ENCODE measurements at regions not wholly inside any gene's neighbourhood (a gene's known extent, or its start where the extent isn't known, plus 50 kb on each side); places are given as distances from the start of the nearest gene placed in this dataset.

- in situ Hi-C loops (cut with MboI; ENCODE audit: low sequenced_read_pairs, unreplicated experiment) = no loop called here
- no peak for TF ChIP-seq CTCF (IDR thresholded peaks at IDR 0.05; ENCODE audit: borderline replicate concordance, control extremely low read depth, extremely low read depth, insufficient read depth, missing control alignments)
- no peak for DNase-seq (ENCODE audit: low spot score)
Observed at GRCh38 chr12:4969405-4969804, 59.7 kb downstream of the KCNA1 start.

GRCh38 chr12:4974217-4974616 is 64.5 kb downstream of the KCNA1 start:
- no peak for TF ChIP-seq CTCF (IDR thresholded peaks at IDR 0.05; ENCODE audit: borderline replicate concordance, control extremely low read depth, extremely low read depth, insufficient read depth, missing control alignments)
- DNase-seq (ENCODE audit: low spot score) = no peak
- in situ Hi-C loops (cut with MboI; ENCODE audit: low sequenced_read_pairs, unreplicated experiment) = no loop called here

- peak; percentile 28 for TF ChIP-seq CTCF (IDR thresholded peaks at IDR 0.05; ENCODE audit: borderline replicate concordance, control extremely low read depth, extremely low read depth, insufficient read depth, missing control alignments)
- no peak for DNase-seq (ENCODE audit: low spot score)
- in situ Hi-C loops (cut with MboI; ENCODE audit: low sequenced_read_pairs, unreplicated experiment) = no loop called here
Observed at GRCh38 chr12:4975574-4975973, 65.9 kb downstream of the KCNA1 start.

- no peak for TF ChIP-seq CTCF (IDR thresholded peaks at IDR 0.05; ENCODE audit: borderline replicate concordance, control extremely low read depth, extremely low read depth, insufficient read depth, missing control alignments)
- no peak for DNase-seq (ENCODE audit: low spot score)
- in situ Hi-C loops (cut with MboI; ENCODE audit: low sequenced_read_pairs, unreplicated experiment) = no loop called here
Observed at GRCh38 chr12:4977102-4977501, 66.6 kb upstream of the KCNA5 start.

- in situ Hi-C loops (cut with MboI; ENCODE audit: low sequenced_read_pairs, unreplicated experiment) = no loop called here
- DNase-seq (ENCODE audit: low spot score) = no peak
- TF ChIP-seq CTCF (IDR thresholded peaks at IDR 0.05; ENCODE audit: borderline replicate concordance, control extremely low read depth, extremely low read depth, insufficient read depth, missing control alignments) = no peak
Observed at GRCh38 chr12:4978737-4979136, 64.9 kb upstream of the KCNA5 start.

GRCh38 chr12:4979737-4980136 is 63.9 kb upstream of the KCNA5 start:
- peak; percentile 59 for DNase-seq (ENCODE audit: low spot score)
- in situ Hi-C loops (cut with MboI; ENCODE audit: low sequenced_read_pairs, unreplicated experiment) = no loop called here
- TF ChIP-seq CTCF (IDR thresholded peaks at IDR 0.05; ENCODE audit: borderline replicate concordance, control extremely low read depth, extremely low read depth, insufficient read depth, missing control alignments) = no peak

GRCh38 chr12:4984344-4984743 is 59.3 kb upstream of the KCNA5 start:
- TF ChIP-seq CTCF (IDR thresholded peaks at IDR 0.05; ENCODE audit: borderline replicate concordance, control extremely low read depth, extremely low read depth, insufficient read depth, missing control alignments) = no peak
- no peak for DNase-seq (ENCODE audit: low spot score)
- in situ Hi-C loops (cut with MboI; ENCODE audit: low sequenced_read_pairs, unreplicated experiment) = no loop called here

Data from GM13976 (cell line).